BJ (cell line): ENCODE measurements at regions not wholly inside any gene's neighbourhood (a gene's known extent, or its start where the extent isn't known, plus 50 kb on each side); places are given as distances from the start of the nearest gene placed in this dataset.

Experiments used
- CTCF ChIA-PET: fragments of 350-600 bp; formaldehyde crosslinking; extraction: SDS; loops from one replicate; lab custom pipeline; 2021; ENCODE audit warnings: antibody characterized with exemption, inconsistent platforms; lab: Yijun Ruan, JAX
- POLR2A ChIA-PET: fragments of 300-600 bp; sonication (Branson Sonifier 250); formaldehyde crosslinking; extraction: SDS; loops from one replicate; lab custom pipeline; 2021; ENCODE audit warnings: antibody characterized with exemption; lab: Charles Lee
- DNase-seq: peaks from one replicate; pipeline ENCODE4 v3.0.0-alpha.2; 2011; ENCODE audit warnings: low read depth
- H3K27me3 ChIP-seq: 2 replicates; pipeline ENCODE4 v1.6.0; 2011; ENCODE audit warnings: low read length; ENCODE audit not compliant: control insufficient read depth, insufficient read depth
- H3K36me3 ChIP-seq: 2 replicates; pipeline ENCODE4 v1.5.1; 2011; ENCODE audit warnings: low read length; ENCODE audit not compliant: control insufficient read depth, insufficient read depth
- H3K4me3 ChIP-seq: 2 replicates; pipeline ENCODE4 v1.5.1; 2011; ENCODE audit warnings: low read depth, mild to moderate bottlenecking, control low read depth, low read length
- TF ChIP-seq, protein P1 (sequence below): IDR thresholded peaks from 2 replicates; pipeline ENCODE4 v1.5.1; 2011; ENCODE audit warnings: low read depth, mild to moderate bottlenecking, control low read depth, inconsistent platforms, low read length, moderate library complexity; ENCODE audit not compliant: insufficient read depth

- no peaks in the 10 kb centered on the region for H3K36me3 ChIP-seq
- TF ChIP-seq, protein P1, sequence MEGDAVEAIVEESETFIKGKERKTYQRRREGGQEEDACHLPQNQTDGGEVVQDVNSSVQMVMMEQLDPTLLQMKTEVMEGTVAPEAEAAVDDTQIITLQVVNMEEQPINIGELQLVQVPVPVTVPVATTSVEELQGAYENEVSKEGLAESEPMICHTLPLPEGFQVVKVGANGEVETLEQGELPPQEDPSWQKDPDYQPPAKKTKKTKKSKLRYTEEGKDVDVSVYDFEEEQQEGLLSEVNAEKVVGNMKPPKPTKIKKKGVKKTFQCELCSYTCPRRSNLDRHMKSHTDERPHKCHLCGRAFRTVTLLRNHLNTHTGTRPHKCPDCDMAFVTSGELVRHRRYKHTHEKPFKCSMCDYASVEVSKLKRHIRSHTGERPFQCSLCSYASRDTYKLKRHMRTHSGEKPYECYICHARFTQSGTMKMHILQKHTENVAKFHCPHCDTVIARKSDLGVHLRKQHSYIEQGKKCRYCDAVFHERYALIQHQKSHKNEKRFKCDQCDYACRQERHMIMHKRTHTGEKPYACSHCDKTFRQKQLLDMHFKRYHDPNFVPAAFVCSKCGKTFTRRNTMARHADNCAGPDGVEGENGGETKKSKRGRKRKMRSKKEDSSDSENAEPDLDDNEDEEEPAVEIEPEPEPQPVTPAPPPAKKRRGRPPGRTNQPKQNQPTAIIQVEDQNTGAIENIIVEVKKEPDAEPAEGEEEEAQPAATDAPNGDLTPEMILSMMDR, result no peak
- DNase-seq, result no peak
- H3K4me3 ChIP-seq, result no peak overlapping the region
- ChIA-PET POLR2A (interaction anchor here (1.1 kb wide), 1 partner anchor 39 kb away, joined by 4 read pairs; no protein-coding TSS in a partner anchor), CTCF (interaction anchor here (0.6 to 3.5 kb wide), 6 partner anchors 11 to 956 kb away, joined by 3 to 20 read pairs (median 3); no protein-coding TSS in a partner anchor)
- no peaks in the 10 kb centered on the region for H3K27me3 ChIP-seq
Measured at GRCh38 chr18:24875777-24876176, 415.3 kb downstream of the HRH4 start.

DNA sequence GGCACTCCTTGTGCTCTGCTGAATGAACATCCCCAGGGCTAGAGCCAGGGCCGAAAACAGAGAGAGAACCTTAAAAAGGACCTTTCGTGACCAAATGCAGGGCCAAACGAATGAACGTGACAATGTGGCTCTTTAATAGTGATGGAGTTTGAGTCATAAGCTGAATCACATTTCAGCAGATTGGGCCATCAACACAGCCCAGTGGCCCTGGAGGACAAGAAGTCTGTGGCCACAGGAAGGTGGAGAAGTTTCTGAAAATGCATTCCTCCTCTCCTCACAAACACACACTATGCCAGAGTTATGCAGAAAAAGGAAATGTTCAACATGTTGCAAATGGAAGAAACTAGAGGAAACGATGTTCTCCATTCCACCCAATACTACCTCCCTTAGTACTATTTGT is 415.8 kb downstream of the HRH4 start:
- H3K4me3 ChIP-seq, result no peak overlapping the region
- ChIA-PET POLR2A (interaction anchor here (0.6 to 1.1 kb wide), 2 partner anchors 39 to 862 kb away, joined by 3 to 4 read pairs; no protein-coding TSS in a partner anchor), CTCF (interaction anchor here (0.6 to 3.5 kb wide), 8 partner anchors 11 to 1020 kb away, joined by 3 to 20 read pairs (median 3); no protein-coding TSS in a partner anchor)
- DNase-seq, result peak; percentile 87
- H3K27me3 ChIP-seq, result no peaks in the 10 kb centered on the region
- H3K36me3 ChIP-seq, result no peaks in the 10 kb centered on the region
- TF ChIP-seq, protein P1, result no peak

- Histone ChIP-seq H3K36me3 (no peaks in the 10 kb centered on the region), H3K27me3 (no peaks in the 10 kb centered on the region), H3K4me3 (no peak overlapping the region)
- CTCF ChIA-PET, result interaction anchor here (0.6 to 3.5 kb wide), 9 partner anchors 8 to 1019 kb away, joined by 3 to 20 read pairs (median 3); no protein-coding TSS in a partner anchor
- TF ChIP-seq, protein P1, result no peak
- no peak for DNase-seq
- POLR2A ChIA-PET, result interaction anchor here (0.6 kb wide), 1 partner anchor 861 kb away, joined by 3 read pairs; no protein-coding TSS in a partner anchor
Measured at GRCh38 chr18:24877066-24877465, 416.6 kb downstream of the HRH4 start.

DNA sequence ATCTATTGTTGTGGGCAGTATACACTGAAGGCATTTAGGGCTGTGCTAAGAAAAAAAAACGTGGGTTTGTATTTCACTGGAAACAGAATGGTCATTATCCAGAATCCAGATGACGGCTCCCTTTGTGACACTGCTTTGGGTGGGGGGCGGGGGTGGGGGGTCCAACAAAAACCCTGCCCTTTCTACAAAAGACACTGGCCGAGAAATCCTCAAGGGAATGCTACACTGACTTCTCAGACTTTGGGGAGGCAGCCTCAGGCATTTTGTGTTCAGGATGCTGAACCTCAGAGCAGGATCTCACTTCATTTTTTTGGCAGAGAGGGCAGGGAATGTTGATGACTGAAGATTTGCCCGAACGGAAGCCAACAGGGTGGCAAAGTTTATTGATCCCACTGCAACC is 417.1 kb downstream of the HRH4 start:
- DNase-seq, result no peak
- Histone ChIP-seq H3K4me3 (no peak overlapping the region), H3K27me3 (no peaks in the 10 kb centered on the region), H3K36me3 (no peaks in the 10 kb centered on the region)
- ChIA-PET CTCF (interaction anchor here (0.6 to 3.5 kb wide), 8 partner anchors 9 to 1019 kb away, joined by 3 to 20 read pairs (median 3); no protein-coding TSS in a partner anchor), POLR2A (no interaction called here)
- TF ChIP-seq, protein P1, result no peak

DNA sequence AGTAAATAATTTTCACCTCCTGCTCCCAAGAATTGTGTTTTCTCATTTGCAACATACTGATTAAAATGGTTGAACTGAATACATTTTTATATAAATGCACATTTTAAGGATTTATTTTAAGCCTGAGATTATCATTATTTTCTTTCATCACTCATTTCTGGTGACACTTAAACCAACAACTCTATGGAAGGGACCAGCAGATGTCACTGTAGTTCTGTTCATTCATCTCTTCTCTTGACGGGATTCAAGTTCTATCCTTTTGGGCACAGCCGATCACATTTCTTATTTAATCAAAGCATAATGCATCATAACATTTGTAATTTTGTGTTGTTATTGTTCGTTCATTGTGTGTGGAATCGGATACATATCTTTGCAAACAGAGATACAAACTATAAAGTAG is 417.9 kb downstream of the HRH4 start:
- ChIA-PET CTCF (interaction anchor here (1.3 to 3.5 kb wide), 3 partner anchors 17 to 954 kb away, joined by 3 to 20 read pairs (median 4); no protein-coding TSS in a partner anchor), POLR2A (no interaction called here)
- Histone ChIP-seq H3K36me3 (no peaks in the 10 kb centered on the region), H3K4me3 (no peak overlapping the region), H3K27me3 (no peaks in the 10 kb centered on the region)
- TF ChIP-seq, protein P1, result peak; percentile 50
- no peak for DNase-seq
